ENCODE measurements at regions not wholly inside any gene's neighbourhood (a gene's known extent, or its start where the extent isn't known, plus 50 kb on each side); places are given as distances from the start of the nearest gene placed in this dataset.

- Histone ChIP-seq H4K20me1 (ENCODE audit: low read length) (no peaks in the 10 kb centered on the region), H3K9ac (ENCODE audit: low read length) (no peak overlapping the region), H3K4me3 (ENCODE audit: low read length) (no peak overlapping the region), H3K36me3 (ENCODE audit: low read depth, low read length) (no peaks in the 10 kb centered on the region), H3K4me1 (ENCODE audit: insufficient read depth, low read length) (peaks cover 10% of the 10 kb centered on the region), H2AFZ (ENCODE audit: low read length) (no peak overlapping the region), H3K27me3 (ENCODE audit: low read length) (no peaks in the 10 kb centered on the region), H3K4me2 (ENCODE audit: low read length) (no peak overlapping the region), H3F3A (ENCODE audit: low read length, unreplicated experiment) (no peaks in the 10 kb centered on the region), H3K79me2 (ENCODE audit: low read length) (no peaks in the 10 kb centered on the region), H3K9me2 (replicated peaks; ENCODE audit: low read length) (no peaks in the 10 kb centered on the region), H3K27ac (ENCODE audit: low read length) (no peak overlapping the region), H3K9me3 (ENCODE audit: low read length) (no peaks in the 10 kb centered on the region)
- intact Hi-C loops (cut with micrococcal nuclease), result no loop called here
- ChIA-PET CTCF (no interaction called here), POLR2A (ENCODE audit: unreplicated experiment) (no interaction called here)
- ATAC-seq (no peak), DNase-seq (no peak)
- TF ChIP-seq EZH2phosphoT487 (IDR thresholded peaks at IDR 0.05; ENCODE audit: borderline replicate concordance, low read length), result no peak
- no peak for TF ChIP-seq EZH2 (IDR thresholded peaks at IDR 0.05; ENCODE audit: low read length, unreplicated experiment)
- TF ChIP-seq CTCF (conservative IDR thresholded peaks at IDR 0.05; ENCODE audit: low read depth, low read length), result no peak
- BruUV-seq (replicated peaks), result no TSS peak
These were observed 587.7 kb upstream of the MEF2C start for GRCh38 chr5:89470658-89471057.

- Histone ChIP-seq H3K79me2 (ENCODE audit: low read length) (no peaks in the 10 kb centered on the region), H3K4me1 (ENCODE audit: insufficient read depth, low read length) (peaks cover 19% of the 10 kb centered on the region), H3K27ac (ENCODE audit: low read length) (peak overlapping the region; percentile 89), H3K4me3 (ENCODE audit: low read length) (no peak overlapping the region), H3K9me2 (replicated peaks; ENCODE audit: low read length) (no peaks in the 10 kb centered on the region), H2AFZ (ENCODE audit: low read length) (peak overlapping the region; percentile 15; the same call in 1 of the 2 replicates), H3K9ac (ENCODE audit: low read length) (peak overlapping the region; percentile 10; the same call in 1 of the 2 replicates), H4K20me1 (ENCODE audit: low read length) (no peaks in the 10 kb centered on the region), H3K27me3 (ENCODE audit: low read length) (no peaks in the 10 kb centered on the region), H3K9me3 (ENCODE audit: low read length) (no peaks in the 10 kb centered on the region), H3K4me2 (ENCODE audit: low read length) (peak overlapping the region; percentile 33), H3F3A (ENCODE audit: low read length, unreplicated experiment) (no peaks in the 10 kb centered on the region), H3K36me3 (ENCODE audit: low read depth, low read length) (no peaks in the 10 kb centered on the region)
- BruUV-seq (replicated peaks), result no TSS peak
- TF ChIP-seq EZH2 (IDR thresholded peaks at IDR 0.05; ENCODE audit: low read length, unreplicated experiment) (no peak), EZH2phosphoT487 (IDR thresholded peaks at IDR 0.05; ENCODE audit: borderline replicate concordance, low read length) (no peak), CTCF (conservative IDR thresholded peaks at IDR 0.05; ENCODE audit: low read depth, low read length) (no peak)
- POLR2A ChIA-PET (ENCODE audit: unreplicated experiment), result no interaction called here
- intact Hi-C loops (cut with micrococcal nuclease), result loop anchor here (1.0 to 5.0 kb wide), 3 partner anchors 75 to 239 kb away; no protein-coding TSS in a partner anchor
- CTCF ChIA-PET, result interaction anchor here (1.1 kb wide), 1 partner anchor 271 kb away, joined by 4 read pairs; no protein-coding TSS in a partner anchor
- DNase-seq (peak; percentile 7), ATAC-seq (no peak; the same call in 1 of the 2 replicates)
These were observed 575.3 kb upstream of the MEF2C start for GRCh38 chr5:89458332-89458656.

All from PC-3 (cell line).